Lung (tissue), 11 donors: ENCODE measurements at regions not wholly inside any gene's neighbourhood (a gene's known extent, or its start where the extent isn't known, plus 50 kb on each side); places are given as distances from the start of the nearest gene placed in this dataset.

Source experiments
- ATAC-seq: fragments of 200-7000 bp; cut with Tn5 transposase; one replicate; pipeline ENCODE4 v1.9.1; 2020; ENCODE audit warnings: moderate number of reproducible peaks; ENCODE audit not compliant: insufficient read depth, low FRiP score
- DNase-seq, 3 donors: peaks; one replicate each; pipeline ENCODE4 v3.0.0-alpha.2; 2013 to 2017
- H3K27ac ChIP-seq, 2 donors: one replicate each; pipeline ENCODE4 v1.5.1; 2013; ENCODE audit warnings: mild to moderate bottlenecking in 2 of 2, moderate library complexity in 2 of 2, control low read depth in 1 of 2, inconsistent platforms in 1 of 2, low read depth in 1 of 2, low read length in 1 of 2
- H3K27me3 ChIP-seq, 3 donors: one replicate each; pipeline ENCODE4 v1.5.1; 2013; ENCODE audit warnings: low read length in 2 of 3; ENCODE audit not compliant: control insufficient read depth in 3 of 3, insufficient read depth in 3 of 3
- H3K36me3 ChIP-seq, 4 donors: one replicate each; pipeline ENCODE4 v1.5.1; 2013; ENCODE audit warnings: low read length in 4 of 4, mild to moderate bottlenecking in 1 of 4, moderate library complexity in 1 of 4; ENCODE audit not compliant: control insufficient read depth in 4 of 4, insufficient read depth in 4 of 4
- H3K4me1 ChIP-seq, 5 donors: one replicate each; pipeline ENCODE4 v1.5.1; 2013; ENCODE audit warnings: low read length in 5 of 5, mild to moderate bottlenecking in 2 of 5, moderate library complexity in 1 of 5; ENCODE audit not compliant: control insufficient read depth in 5 of 5, insufficient read depth in 5 of 5
- H3K4me3 ChIP-seq: one replicate; pipeline ENCODE4 v1.5.1; 2013; ENCODE audit warnings: mild to moderate bottlenecking, control low read depth, moderate library complexity
- H3K9ac ChIP-seq, 2 donors: one replicate each; pipeline ENCODE4 v1.5.1; 2013; ENCODE audit warnings: low read length in 2 of 2, control low read depth in 1 of 2; ENCODE audit not compliant: insufficient read depth in 1 of 2
- H3K9me3 ChIP-seq, 4 donors: one replicate each; pipeline ENCODE4 v1.5.1; 2013; ENCODE audit warnings: low read length in 3 of 4, mild to moderate bottlenecking in 1 of 4, moderate library complexity in 1 of 4; ENCODE audit not compliant: control insufficient read depth in 4 of 4, insufficient read depth in 3 of 4
- WGBS, 2 donors: extraction: QIAGEN DNeasy Blood & Tissue Kit; methylation state at CpG; one replicate each; pipeline ENCODE4 v1.1.7; 2013; 5-methylcytosine and 5-hydroxymethylcytosine counted together
- TF ChIP-seq, protein P1 (sequence below): IDR thresholded peaks from 2 replicates; pipeline ENCODE4 v1.5.1; 2012; ENCODE audit warnings: mild to moderate bottlenecking; ENCODE audit errors: control extremely low read depth, extremely low read depth
- donor health status: control.
- donor health status: control.
- donor health status: Bipolar disorder and iron deficiency.
- donor health status: healthy.
- donor health status: DM: yes; HTN: yes; CAD: no.

DNA sequence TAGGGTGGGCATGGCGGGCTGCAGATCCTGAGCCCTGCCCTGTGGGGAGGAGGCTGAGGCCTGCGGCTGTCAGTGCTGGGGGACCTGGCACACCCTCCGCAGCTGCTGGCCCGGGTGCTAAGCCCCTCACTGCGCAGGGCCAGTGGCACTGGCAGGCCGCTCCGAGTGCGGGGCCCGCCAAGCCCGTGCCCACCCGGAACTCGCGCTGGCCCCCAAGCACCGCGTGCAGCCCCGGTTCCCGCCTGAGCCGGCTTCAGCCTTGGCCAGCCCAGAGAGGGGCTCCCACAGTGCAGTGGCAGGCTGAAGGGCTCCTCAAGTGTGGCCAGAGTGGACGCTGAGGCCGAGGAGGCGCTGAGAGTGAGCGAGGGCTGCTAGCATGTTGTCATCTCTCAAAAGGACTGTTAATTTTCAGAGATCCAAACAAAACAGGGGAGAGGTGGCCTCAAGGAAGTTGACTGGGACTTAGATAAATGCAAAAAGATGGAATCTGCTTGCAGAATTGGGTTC is 74.5 kb upstream of the RBM24 start:
- ATAC-seq (no peak), DNase-seq (no peak)
- no peaks in the 10 kb centered on the region for H3K27me3 ChIP-seq
- peaks cover 0 to 9% (median 4%) of the 10 kb centered on the region in 5 donors for H3K4me1 ChIP-seq
- H3K36me3 ChIP-seq, result no peaks in the 10 kb centered on the region
- no peak overlapping the region for H3K4me3 ChIP-seq
- H3K9ac ChIP-seq, result no peak overlapping the region
- WGBS, 2 donors, result 93 to 98% methylated on average over 17 to 22 of the region's 22 CpGs
- TF ChIP-seq, protein P1, sequence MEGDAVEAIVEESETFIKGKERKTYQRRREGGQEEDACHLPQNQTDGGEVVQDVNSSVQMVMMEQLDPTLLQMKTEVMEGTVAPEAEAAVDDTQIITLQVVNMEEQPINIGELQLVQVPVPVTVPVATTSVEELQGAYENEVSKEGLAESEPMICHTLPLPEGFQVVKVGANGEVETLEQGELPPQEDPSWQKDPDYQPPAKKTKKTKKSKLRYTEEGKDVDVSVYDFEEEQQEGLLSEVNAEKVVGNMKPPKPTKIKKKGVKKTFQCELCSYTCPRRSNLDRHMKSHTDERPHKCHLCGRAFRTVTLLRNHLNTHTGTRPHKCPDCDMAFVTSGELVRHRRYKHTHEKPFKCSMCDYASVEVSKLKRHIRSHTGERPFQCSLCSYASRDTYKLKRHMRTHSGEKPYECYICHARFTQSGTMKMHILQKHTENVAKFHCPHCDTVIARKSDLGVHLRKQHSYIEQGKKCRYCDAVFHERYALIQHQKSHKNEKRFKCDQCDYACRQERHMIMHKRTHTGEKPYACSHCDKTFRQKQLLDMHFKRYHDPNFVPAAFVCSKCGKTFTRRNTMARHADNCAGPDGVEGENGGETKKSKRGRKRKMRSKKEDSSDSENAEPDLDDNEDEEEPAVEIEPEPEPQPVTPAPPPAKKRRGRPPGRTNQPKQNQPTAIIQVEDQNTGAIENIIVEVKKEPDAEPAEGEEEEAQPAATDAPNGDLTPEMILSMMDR, result no peak
- H3K9me3 ChIP-seq, result peaks cover 0 to 6% (median 0%) of the 10 kb centered on the region in 4 donors
- no peak overlapping the region for H3K27ac ChIP-seq

DNA sequence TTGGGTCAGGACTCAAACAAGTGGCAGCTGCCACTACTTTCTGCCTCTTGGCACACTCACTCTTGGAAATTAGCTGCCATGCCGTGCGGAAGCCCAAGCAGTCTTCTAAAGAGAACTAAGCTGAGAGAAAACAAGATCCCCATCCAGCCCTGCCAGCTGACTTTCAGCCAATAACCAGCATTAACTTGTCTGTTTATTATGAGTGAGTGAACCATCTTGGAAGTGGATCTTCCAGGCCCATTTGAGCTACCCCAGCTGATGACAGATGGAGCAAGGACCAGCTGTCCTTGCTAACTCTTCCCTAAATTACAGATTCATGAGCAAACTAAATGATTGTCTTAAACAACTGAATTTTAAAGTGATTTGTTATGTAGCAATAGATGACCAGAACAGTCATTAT is 73.9 kb upstream of the RBM24 start:
- WGBS, 2 donors, result 85 to 94% methylated on average over 2 of the region's 2 CpGs
- H3K27ac ChIP-seq, result no peak overlapping the region
- peaks cover 0 to 6% (median 0%) of the 10 kb centered on the region in 4 donors for H3K9me3 ChIP-seq
- ATAC-seq, result no peak
- peak; percentile 68 to 92 (median 83) for DNase-seq
- H3K4me1 ChIP-seq, result peaks cover 0 to 15% (median 5%) of the 10 kb centered on the region in 5 donors
- no peaks in the 10 kb centered on the region for H3K36me3 ChIP-seq
- TF ChIP-seq, protein P1, result no peak
- no peaks in the 10 kb centered on the region for H3K27me3 ChIP-seq
- no peak overlapping the region for H3K4me3 ChIP-seq
- H3K9ac ChIP-seq, result no peak overlapping the region

DNA sequence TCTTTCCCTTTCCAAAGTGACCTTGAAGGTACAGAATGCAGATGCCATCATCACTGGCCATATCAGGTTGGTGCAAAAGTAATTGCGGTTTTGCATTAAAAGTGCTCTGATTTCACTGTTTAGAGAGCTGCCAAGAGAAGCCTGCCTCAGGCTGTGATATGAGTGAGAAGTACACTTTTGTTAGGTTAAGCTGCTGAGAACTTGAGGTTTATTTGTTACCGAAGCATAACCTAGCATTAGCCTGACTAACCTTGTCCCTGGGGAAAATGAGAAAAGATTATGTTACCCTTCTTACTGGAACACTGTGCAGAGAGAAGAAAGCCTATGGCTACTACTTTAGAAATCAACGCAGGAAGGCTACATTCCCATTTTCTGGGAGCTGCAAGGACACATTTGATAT is 70.5 kb upstream of the RBM24 start:
- no peak overlapping the region for H3K27ac ChIP-seq
- TF ChIP-seq, protein P1, result no peak
- ATAC-seq (no peak), DNase-seq (no peak)
- 93 to 95% methylated on average over 3 of the region's 3 CpGs for WGBS, 2 donors
- H3K27me3 ChIP-seq, result no peaks in the 10 kb centered on the region
- H3K4me1 ChIP-seq, result peaks cover 0 to 28% (median 1%) of the 10 kb centered on the region in 5 donors
- H3K9ac ChIP-seq, result no peak overlapping the region
- H3K9me3 ChIP-seq, result peaks cover 0 to 6% (median 0%) of the 10 kb centered on the region in 4 donors
- H3K4me3 ChIP-seq, result no peak overlapping the region
- no peaks in the 10 kb centered on the region for H3K36me3 ChIP-seq

DNA sequence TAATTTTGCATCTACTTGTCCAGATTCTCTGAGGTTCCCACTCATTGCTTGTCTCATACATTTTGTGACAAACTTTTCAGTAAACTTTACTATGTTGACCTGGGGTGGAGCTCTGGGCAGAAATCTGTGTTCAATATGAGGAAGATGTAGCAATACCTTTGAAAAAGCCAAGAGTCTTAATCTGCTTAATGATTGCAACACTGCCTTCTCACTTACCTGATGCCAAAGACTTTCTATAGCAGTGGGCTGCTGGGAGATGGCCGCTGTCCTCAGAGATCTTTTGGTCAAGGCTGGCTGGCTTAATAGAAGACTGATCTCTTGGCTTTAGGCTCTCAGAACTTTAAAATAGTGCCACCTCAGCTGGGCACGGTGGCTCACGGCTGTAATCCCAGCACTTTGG is 70.1 kb upstream of the RBM24 start:
- Histone ChIP-seq H3K36me3 (no peaks in the 10 kb centered on the region), H3K9ac (no peak overlapping the region), H3K27ac (no peak overlapping the region), H3K4me3 (no peak overlapping the region), H3K4me1 (peaks cover 0 to 28% (median 1%) of the 10 kb centered on the region in 5 donors), H3K9me3 (peaks cover 0 to 6% (median 0%) of the 10 kb centered on the region in 4 donors), H3K27me3 (no peaks in the 10 kb centered on the region)
- DNase-seq (no peak), ATAC-seq (no peak)
- WGBS, 2 donors, result 94 to 96% methylated on average over 3 of the region's 3 CpGs
- TF ChIP-seq, protein P1, result no peak
